WI38 (cell line): ENCODE measurements at regions not wholly inside any gene's neighbourhood (a gene's known extent, or its start where the extent isn't known, plus 50 kb on each side); places are given as distances from the start of the nearest gene placed in this dataset.

Experiments
- H3K4me3 ChIP-seq: 2 replicates; pipeline ENCODE4 v1.5.1; 2011; ENCODE audit warnings: low read depth, mild to moderate bottlenecking, control low read depth, low read length
- CTCF ChIP-seq: IDR thresholded peaks from 2 replicates; pipeline ENCODE4 v1.5.1; 2012; ENCODE audit warnings: low read depth, mild to moderate bottlenecking, control low read depth, low read length

GRCh38 chr2:145573608-145574007, 1053.7 kb upstream of the ZEB2 start:
- no peak for TF ChIP-seq CTCF

GRCh38 chr2:145572238-145572637, 1052.3 kb upstream of the ZEB2 start:
- no peak for TF ChIP-seq CTCF
- H3K4me3 ChIP-seq = no peak overlapping the region

More at GRCh38 chr2:145573608-145574007, 1053.7 kb upstream of the ZEB2 start:
- H3K4me3 ChIP-seq = no peak overlapping the region

GRCh38 chr2:145569108-145569507, 1049.2 kb upstream of the ZEB2 start:
- H3K4me3 ChIP-seq = no peak overlapping the region
- no peak for TF ChIP-seq CTCF

- TF ChIP-seq CTCF = no peak
- no peak overlapping the region for H3K4me3 ChIP-seq
Measured at GRCh38 chr2:145563741-145564615, 1044.1 kb upstream of the ZEB2 start.

- no peak for TF ChIP-seq CTCF
- no peak overlapping the region for H3K4me3 ChIP-seq
Measured at GRCh38 chr2:145561152-145561551, 1041.2 kb upstream of the ZEB2 start.

- H3K4me3 ChIP-seq = no peak overlapping the region
- no peak for TF ChIP-seq CTCF
Measured at GRCh38 chr2:145558617-145559350, 1038.9 kb upstream of the ZEB2 start.

GRCh38 chr2:145555360-145555759, 1035.4 kb upstream of the ZEB2 start:
- no peak overlapping the region for H3K4me3 ChIP-seq
- TF ChIP-seq CTCF = no peak
